Sigmoid colon (tissue), 4 donors: ENCODE measurements at regions not wholly inside any gene's neighbourhood (a gene's known extent, or its start where the extent isn't known, plus 50 kb on each side); places are given as distances from the start of the nearest gene placed in this dataset.

Experiments used
- CTCF ChIP-seq, 4 experiments: fragments of 450-650 bp in 3 of 4; fragments of 200-600 bp in 1 of 4; IDR thresholded peaks; one replicate each; pipeline ENCODE4 v1.5.1; 2016 to 2019; ENCODE audit warnings: antibody characterized with exemption in 4 of 4, mild to moderate bottlenecking in 3 of 4, moderate library complexity in 2 of 4
- POLR2A ChIP-seq, 2 donors: fragments of 450-650 bp; IDR thresholded peaks; one replicate each; pipeline ENCODE4 v1.6.1; 2016; ENCODE audit warnings: antibody characterized with exemption in 2 of 2, mild to moderate bottlenecking in 2 of 2, moderate library complexity in 2 of 2
- POLR2AphosphoS5 ChIP-seq, 4 donors: sonication (generic); formaldehyde crosslinking; IDR thresholded peaks; one replicate each; pipeline ENCODE4 v1.6.1; 2017; ENCODE audit warnings: antibody characterized with exemption in 4 of 4

- TF ChIP-seq POLR2AphosphoS5 (IDR thresholded peaks at IDR 0.05), result no peak
- TF ChIP-seq CTCF (IDR thresholded peaks at IDR 0.05), result no peak
- TF ChIP-seq POLR2A (IDR thresholded peaks at IDR 0.05), result no peak
Measured at GRCh38 chr5:152106571-152106970, 181.9 kb upstream of the GLRA1 start.
